ENCODE measurements at regions not wholly inside any gene's neighbourhood (a gene's known extent, or its start where the extent isn't known, plus 50 kb on each side); places are given as distances from the start of the nearest gene placed in this dataset.

- DNase-seq (ENCODE audit: low read depth in 2 of 2) = no peak
Measured at GRCh38 chr5:113800686-113801085, 287.2 kb downstream of the YTHDC2 start.

- DNase-seq (ENCODE audit: low read depth in 2 of 2) = no peak
Measured at GRCh38 chr5:113804264-113804663, 290.8 kb downstream of the YTHDC2 start.

- DNase-seq (ENCODE audit: low read depth in 2 of 2) = no peak
Measured at GRCh38 chr5:113804943-113805342, 291.4 kb downstream of the YTHDC2 start.

DNA sequence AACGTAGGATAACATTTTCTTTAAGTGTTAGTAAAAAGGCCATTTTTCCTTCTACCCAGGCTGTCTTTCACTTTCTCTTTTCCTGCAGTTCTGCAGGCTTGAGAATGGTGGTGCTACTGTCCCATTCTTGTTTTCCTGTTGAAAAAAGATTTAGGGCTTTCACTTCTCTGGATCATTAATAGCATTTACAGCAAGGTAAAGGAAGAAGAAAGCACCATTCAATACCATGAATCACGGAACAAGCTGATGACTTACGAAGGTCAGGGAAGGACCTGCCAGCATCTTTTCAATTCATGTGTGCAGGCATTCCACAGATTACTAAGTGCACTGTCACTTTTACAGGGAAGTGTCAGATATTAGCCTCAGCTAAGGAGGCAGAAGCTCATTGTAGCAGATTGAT lies 292.8 kb downstream of the YTHDC2 start:
- DNase-seq (ENCODE audit: low read depth in 2 of 2) = no peak

DNA sequence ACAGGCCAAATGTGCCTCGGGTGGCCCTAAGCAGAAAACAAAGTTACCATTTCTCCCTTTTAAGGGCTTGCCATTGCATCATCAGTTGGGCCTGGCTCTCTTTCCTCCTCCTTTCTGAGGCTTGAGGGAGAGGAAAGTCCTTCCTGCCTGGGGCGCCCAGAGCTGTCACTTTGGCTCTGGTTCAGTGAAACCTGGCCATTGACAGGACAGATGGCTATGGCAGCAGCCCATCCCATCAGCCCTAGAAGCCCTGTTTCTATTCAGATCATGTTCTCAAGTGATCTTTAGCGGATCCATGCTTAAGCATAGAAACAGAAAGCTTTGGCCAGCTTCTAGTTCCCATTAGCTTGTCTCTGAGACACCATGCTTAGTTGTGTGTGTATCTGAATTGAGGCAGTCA lies 293.4 kb downstream of the YTHDC2 start:
- DNase-seq (ENCODE audit: low read depth in 2 of 2) = no peak

DNA sequence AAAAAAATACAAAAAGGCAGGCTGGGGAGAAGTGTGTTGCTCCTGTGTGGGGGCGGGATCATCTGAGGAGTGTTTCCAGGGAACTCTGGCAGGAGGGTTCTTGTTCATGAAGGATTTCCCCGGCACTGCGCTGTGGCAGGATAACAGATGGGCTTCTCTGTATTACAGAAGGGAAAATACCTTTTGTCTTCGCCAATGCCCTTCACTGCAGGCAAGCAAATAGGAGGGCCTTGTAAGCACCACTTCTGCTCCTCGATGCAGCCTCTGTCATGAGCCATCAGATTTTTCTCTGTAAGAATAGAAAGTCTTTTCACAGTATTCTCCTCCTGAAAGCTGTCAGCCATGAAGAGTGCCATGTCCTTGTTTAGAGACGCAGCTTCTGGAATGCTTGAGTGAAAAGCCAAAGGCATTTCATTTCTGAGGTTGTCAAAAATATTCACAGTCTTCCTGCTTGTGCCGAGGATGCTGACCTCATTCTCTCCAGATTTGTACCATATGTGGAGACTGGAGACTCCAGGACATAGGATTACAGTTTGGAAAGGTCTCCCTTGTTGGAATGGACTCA lies 294.0 kb downstream of the YTHDC2 start:
- no peak for DNase-seq (ENCODE audit: low read depth in 2 of 2)

DNA sequence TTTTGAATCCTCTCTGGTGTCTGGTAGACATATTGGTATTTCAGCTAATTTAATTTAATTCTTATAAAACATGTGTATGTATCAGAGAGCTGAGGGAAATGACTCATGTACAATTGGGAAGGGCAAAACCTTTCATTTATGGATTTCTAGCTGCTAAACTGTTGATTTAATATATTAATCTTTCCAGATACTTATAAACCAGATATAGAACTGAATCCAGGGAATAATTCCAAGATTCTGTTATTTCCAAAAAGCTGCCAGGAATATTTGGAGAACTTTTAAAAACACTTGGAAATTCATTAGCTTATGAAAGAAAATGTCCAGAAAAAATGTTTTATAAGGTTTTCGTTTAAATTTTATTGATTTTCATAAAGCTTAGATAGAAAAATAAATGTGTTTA lies 295.5 kb downstream of the YTHDC2 start:
- DNase-seq (ENCODE audit: low read depth in 2 of 2) = no peak

DNA sequence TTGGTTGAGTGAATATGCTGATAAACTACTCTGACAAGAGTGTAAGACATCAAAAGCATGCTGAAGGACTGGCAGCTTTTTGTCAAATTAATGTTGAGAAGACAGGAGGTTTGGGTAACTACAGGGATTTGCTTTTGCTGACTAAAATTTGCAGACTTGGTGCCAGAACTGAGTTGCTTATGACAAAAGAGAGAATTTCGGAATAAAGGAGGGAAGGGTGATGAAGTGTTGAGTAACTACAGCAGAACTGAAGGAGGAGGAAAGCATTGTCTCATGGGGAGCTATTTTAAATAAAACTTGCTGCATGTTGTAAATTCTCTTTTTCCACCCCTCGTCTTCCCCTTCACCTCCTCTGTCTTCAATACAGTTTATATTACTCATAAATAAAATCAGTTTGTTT lies 296.1 kb downstream of the YTHDC2 start:
- no peak for DNase-seq (ENCODE audit: low read depth in 2 of 2)

- DNase-seq (ENCODE audit: low read depth in 2 of 2) = no peak
Measured at GRCh38 chr5:113813466-113813865, 300.0 kb downstream of the YTHDC2 start.

DNA sequence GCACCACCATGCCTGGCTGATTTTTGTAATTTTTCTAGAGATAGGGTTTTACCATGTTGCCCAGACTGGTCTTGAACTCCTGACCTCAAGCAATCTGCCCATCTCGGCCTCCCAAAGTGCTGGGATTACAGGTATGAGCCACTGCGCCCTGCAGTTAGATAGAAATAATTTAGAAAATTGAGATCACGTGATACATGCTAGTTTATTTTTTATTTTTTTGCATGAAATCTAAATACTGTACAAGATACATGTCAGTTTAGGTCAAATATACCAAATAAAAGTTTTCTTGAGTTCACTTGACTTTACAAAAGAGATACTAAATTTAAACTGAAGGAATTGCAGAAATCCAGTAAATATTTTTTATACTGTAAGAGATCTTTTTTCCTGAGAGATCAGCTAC lies 304.2 kb downstream of the YTHDC2 start:
- DNase-seq (ENCODE audit: low read depth in 2 of 2) = no peak

DNA sequence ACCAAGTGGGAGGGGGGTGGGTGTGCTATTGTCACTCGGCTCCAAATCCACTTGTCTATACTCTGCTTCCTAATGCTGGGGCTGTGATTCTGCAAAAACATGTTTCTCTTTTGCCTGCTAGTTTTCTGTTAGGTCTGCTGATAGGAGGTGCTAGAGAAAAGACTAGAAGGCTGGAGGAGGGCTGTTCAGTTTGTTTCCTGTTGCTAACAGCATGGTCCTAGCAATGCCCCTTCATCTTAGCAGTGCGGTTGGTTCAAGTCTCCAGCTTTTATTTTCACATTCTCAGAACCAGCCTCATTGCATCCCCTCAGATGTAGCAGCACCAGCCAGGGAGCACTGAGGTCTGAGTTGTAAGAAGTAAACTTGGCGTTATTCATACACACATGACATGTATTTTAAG lies 310.2 kb downstream of the YTHDC2 start:
- no peak for DNase-seq (ENCODE audit: low read depth in 2 of 2)

- no peak for DNase-seq (ENCODE audit: low read depth in 2 of 2)
Measured at GRCh38 chr5:113824307-113824706, 310.8 kb downstream of the YTHDC2 start.

GRCh38 chr5:113825176-113825575 lies 311.7 kb downstream of the YTHDC2 start:
- DNase-seq (ENCODE audit: low read depth in 2 of 2) = no peak

DNA sequence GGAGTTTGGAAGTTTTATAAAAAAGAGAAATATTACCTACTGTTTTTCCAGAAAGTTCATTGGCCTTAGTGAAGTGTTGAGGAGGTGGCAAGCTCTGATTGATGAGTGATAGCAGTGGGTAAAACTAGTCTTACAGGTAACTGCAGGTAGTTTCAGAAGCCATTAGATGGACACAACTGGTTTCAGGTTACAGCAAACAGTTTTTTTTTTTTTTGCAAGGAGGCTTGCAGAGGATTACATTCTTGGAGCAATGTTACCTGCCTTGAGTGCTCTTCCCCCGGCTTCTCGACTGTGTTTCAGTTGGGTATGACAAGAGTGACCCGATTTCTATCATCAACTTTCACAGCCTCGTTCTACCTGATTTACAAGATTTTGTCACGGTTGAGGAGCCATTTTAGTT lies 333.4 kb downstream of the YTHDC2 start:
- no peak for DNase-seq (ENCODE audit: low read depth in 2 of 2)

GRCh38 chr5:113864437-113864836 lies 350.9 kb downstream of the YTHDC2 start:
- no peak for DNase-seq (ENCODE audit: low read depth in 2 of 2)

DNA sequence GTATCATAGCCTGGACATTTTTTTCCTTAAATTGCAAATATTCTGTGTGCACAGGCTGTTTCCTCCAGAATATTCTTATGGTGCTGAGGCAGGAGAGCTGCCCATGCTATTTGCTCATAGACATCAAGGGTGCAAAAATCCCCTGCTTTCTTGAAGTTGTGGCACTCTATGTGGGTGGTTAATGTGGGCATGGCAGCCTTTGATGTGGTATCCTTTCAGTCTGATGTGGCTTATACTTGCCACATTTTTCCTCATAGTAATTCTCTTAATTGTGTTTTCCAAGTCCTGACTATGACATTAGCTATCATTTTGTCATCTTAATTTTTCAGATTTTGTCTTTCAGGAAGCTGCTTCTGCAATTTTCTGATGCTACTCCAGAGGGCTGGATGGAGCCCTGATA lies 353.3 kb downstream of the YTHDC2 start:
- DNase-seq (ENCODE audit: low read depth in 2 of 2) = no peak

GRCh38 chr5:113869611-113870010 lies 356.1 kb downstream of the YTHDC2 start:
- DNase-seq (ENCODE audit: low read depth in 2 of 2) = no peak

DNA sequence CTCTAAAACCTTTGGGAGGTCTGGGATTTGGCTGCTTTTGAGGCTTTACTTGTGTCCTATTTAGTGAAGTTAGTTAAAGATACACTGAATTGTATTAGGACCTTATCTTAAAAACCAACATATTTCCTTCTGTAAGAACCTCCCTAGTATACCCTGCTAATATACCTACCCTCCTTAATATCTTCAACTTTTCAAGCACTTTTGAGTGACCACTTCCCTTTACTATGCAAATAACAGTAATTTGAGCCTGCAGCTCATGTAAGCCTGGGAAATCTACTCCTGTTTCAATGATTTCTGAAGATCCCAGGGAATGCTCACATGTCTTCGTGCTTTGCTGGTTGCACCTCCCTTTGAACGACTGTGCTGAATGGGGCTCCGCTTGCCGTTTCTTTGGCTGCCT lies 358.5 kb downstream of the YTHDC2 start:
- no peak for DNase-seq (ENCODE audit: low read depth in 2 of 2)

DNA sequence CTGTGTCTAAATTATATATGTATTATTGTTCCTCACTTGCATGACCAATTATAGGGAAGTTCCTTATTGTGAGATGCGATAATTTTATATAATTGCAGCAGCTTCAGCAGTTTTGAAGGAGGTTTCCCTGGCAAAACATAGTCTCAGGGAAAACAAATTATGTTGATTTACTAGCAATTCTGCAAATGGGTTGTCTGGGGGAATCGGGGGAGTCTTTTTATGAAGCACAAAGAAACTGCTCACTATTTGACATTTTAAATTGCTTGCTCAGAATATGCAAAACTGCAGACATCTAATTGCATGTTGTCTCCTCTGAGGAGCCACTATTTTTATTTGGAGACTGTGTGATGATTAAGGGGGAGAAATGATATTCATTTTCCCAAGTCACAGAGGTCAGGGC lies 361.6 kb downstream of the YTHDC2 start:
- no peak for DNase-seq (ENCODE audit: low read depth in 2 of 2)

DNA sequence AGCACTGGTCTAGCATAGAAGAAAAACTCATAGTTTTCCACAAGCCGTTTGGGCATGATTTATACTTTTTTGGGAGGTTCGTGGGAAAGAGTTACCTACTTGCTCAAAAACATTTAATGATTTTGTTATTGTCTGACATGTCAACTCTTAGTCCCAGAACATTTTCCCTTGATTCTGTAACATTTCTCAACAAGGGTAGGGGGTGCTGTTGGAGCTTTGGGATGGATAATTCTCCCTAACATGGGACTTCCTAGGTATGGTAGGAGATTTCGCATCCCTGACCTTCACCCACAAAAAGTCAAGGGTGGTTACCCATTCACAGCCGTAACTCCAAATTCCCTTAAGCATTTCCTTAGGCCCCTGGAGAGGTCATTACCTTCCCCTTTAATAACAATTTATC lies 378.0 kb downstream of the YTHDC2 start:
- no peak for DNase-seq (ENCODE audit: low read depth in 2 of 2)

- DNase-seq (ENCODE audit: low read depth in 2 of 2) = no peak
Measured at GRCh38 chr5:113896789-113897188, 383.3 kb downstream of the YTHDC2 start.

DNA sequence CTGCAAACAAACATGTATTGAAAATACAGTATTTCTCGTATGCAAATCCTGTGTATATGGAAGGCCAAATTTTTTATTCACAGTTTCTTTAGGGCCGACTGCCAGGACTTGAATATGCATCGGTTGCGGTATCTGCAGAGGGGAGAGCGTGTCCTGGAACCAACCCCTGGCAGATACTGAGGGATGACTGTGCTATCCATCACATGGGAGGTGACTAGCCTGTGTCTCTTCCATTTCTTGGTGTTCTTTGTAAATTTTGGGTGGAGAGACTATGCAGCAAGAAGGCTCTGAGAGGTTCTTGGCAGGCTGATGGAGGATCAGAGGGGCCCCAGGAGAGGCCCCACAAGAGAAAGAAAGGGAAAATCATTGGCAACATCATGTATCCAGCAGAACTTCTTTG lies 384.3 kb downstream of the YTHDC2 start:
- no peak for DNase-seq (ENCODE audit: low read depth in 2 of 2)

- DNase-seq (ENCODE audit: low read depth in 2 of 2) = no peak
Measured at GRCh38 chr5:113900141-113900540, 386.6 kb downstream of the YTHDC2 start.

DNA sequence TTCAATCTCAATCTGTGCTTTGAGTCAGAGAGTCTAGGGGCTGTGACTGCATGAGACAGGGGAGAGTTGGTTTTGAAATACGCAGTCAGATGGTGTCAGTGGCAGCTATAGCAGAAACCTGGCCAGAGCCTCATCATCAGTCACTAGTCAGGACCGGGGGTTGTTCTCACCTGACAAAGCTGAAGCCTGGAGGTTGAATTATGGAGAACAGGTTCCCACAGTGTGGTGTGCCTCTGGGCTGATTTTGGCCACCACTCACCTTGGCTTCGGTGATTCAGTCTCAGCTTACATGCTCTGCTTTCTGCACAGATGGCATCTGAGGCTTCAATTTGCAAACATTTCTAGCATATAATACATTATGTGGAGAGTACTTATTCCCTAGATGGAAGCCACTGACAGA lies 387.3 kb downstream of the YTHDC2 start:
- no peak for DNase-seq (ENCODE audit: low read depth in 2 of 2)

DNA sequence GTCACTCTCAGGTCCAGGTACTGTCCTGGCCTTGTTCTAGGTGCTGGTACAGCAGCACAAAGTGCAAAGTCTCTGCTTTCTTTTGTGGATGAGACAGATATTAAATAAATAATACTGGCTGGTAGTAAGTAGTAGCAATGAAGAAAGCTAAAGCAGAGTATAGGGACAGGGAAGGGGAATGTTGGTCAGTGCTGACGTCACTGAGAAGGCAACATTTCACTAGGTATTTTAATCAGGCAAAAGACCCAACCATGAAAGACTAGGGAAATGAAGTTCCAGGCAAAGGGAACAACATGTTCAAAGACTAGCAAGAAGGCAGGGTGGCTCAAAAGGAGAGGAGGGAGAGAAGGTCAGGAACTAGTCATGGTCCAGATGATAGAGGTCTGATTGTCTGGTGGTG lies 388.2 kb downstream of the YTHDC2 start:
- DNase-seq (ENCODE audit: low read depth in 2 of 2) = no peak
